NB4 (cell line): ENCODE measurements at regions not wholly inside any gene's neighbourhood (a gene's known extent, or its start where the extent isn't known, plus 50 kb on each side); places are given as distances from the start of the nearest gene placed in this dataset.

ENCODE experiments used
- POLR2A ChIP-seq: IDR thresholded peaks from 2 replicates; pipeline ENCODE4 v1.6.1; 2011; ENCODE audit warnings: mild to moderate bottlenecking; ENCODE audit not compliant: insufficient read length; ENCODE audit errors: extremely low read depth
- TF ChIP-seq, protein P1 (sequence below): IDR thresholded peaks from one replicate; pipeline ENCODE4 v1.5.1; 2012; ENCODE audit warnings: low read depth, low read length

GRCh38 chr12:5236022-5236640 lies 192.5 kb downstream of the KCNA5 start:
- TF ChIP-seq, protein P1, sequence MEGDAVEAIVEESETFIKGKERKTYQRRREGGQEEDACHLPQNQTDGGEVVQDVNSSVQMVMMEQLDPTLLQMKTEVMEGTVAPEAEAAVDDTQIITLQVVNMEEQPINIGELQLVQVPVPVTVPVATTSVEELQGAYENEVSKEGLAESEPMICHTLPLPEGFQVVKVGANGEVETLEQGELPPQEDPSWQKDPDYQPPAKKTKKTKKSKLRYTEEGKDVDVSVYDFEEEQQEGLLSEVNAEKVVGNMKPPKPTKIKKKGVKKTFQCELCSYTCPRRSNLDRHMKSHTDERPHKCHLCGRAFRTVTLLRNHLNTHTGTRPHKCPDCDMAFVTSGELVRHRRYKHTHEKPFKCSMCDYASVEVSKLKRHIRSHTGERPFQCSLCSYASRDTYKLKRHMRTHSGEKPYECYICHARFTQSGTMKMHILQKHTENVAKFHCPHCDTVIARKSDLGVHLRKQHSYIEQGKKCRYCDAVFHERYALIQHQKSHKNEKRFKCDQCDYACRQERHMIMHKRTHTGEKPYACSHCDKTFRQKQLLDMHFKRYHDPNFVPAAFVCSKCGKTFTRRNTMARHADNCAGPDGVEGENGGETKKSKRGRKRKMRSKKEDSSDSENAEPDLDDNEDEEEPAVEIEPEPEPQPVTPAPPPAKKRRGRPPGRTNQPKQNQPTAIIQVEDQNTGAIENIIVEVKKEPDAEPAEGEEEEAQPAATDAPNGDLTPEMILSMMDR, result no peak
- TF ChIP-seq POLR2A, result no peak
